BLaER1 (cell line): ENCODE measurements at regions not wholly inside any gene's neighbourhood (a gene's known extent, or its start where the extent isn't known, plus 50 kb on each side); places are given as distances from the start of the nearest gene placed in this dataset.

ENCODE experiments used
- H3K27ac ChIP-seq: shearing (Covaris generic); formaldehyde crosslinking; 2 replicates; pipeline ENCODE4 v1.8.1; 2022
- H3K27me3 ChIP-seq: shearing (Covaris generic); formaldehyde crosslinking; 2 replicates; pipeline ENCODE4 v1.8.1; 2022
- H3K36me3 ChIP-seq: shearing (Covaris generic); formaldehyde crosslinking; 2 replicates; pipeline ENCODE4 v1.8.1; 2022
- H3K4me1 ChIP-seq: shearing (Covaris generic); formaldehyde crosslinking; 2 replicates; pipeline ENCODE4 v1.8.1; 2022
- H3K4me2 ChIP-seq: shearing (Covaris generic); formaldehyde crosslinking; 2 replicates; pipeline ENCODE4 v1.8.1; 2022
- H3K4me3 ChIP-seq: shearing (Covaris generic); formaldehyde crosslinking; 2 replicates; pipeline ENCODE4 v1.8.1; 2022
- H3K9ac ChIP-seq: shearing (Covaris generic); formaldehyde crosslinking; 2 replicates; pipeline ENCODE4 v1.8.1; 2022
- H3K9me3 ChIP-seq: shearing (Covaris generic); formaldehyde crosslinking; 2 replicates; pipeline ENCODE4 v1.8.1; 2022
- H4K20me1 ChIP-seq: shearing (Covaris generic); formaldehyde crosslinking; 2 replicates; pipeline ENCODE4 v1.8.1; 2022
- Cebpa-rat ChIP-seq: shearing (Covaris generic); IDR thresholded peaks from 2 replicates; pipeline ENCODE4 v1.8.1; 2022

DNA sequence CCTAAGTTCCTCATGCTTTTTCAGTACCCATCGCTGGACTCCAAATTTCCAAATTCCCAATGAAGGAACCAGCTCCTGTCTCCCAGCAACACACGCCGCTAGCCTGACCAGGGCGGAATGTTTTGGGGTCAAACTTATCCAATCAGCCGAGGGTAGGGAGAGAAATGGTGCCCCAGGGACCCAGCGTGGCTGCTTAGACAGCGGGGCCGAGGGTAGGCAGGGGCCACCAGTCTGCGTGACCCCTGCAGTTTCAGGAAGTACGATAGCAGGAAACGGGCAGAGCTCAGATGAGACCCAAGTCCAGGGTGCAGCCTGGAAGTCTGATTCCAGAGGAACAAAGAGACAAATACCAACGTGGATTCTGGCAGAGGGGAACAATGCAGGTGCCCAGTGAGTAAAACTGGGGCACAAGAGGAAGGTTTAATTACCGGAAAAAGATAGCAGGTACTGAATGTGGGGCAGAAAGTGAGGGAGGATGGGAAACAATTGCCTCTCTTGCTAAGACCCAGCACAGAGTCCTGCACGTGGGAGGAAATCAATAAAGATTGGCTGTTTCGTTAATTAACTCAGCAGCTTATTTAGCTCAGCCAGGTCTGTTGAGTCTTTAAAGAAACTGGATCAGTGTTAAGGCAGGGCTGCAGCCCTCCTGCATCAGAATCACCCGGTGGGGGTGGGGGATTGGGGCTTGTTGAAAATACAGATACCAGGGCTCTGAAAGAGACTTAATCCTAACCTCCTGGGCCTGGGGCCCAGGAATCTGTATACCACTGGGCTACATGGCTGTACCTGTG, 50.4 kb upstream of the NFE2L3 start:
- no peaks in the 10 kb centered on the region for H3K27me3 ChIP-seq
- no peaks in the 10 kb centered on the region for H4K20me1 ChIP-seq
- peak overlapping the region; percentile 80 for H3K4me2 ChIP-seq
- TF ChIP-seq Cebpa-rat = no peak
- peak overlapping the region; percentile 48 for H3K4me3 ChIP-seq
- no peaks in the 10 kb centered on the region for H3K9me3 ChIP-seq
- 0 out of 2 replicates have a peak overlapping the region, but pooled peaks have one; percentile 36 for H3K9ac ChIP-seq
- peak overlapping the region; percentile 59 for H3K27ac ChIP-seq
- no peaks in the 10 kb centered on the region for H3K36me3 ChIP-seq
- H3K4me1 ChIP-seq = peaks cover 14% of the 10 kb centered on the region

DNA sequence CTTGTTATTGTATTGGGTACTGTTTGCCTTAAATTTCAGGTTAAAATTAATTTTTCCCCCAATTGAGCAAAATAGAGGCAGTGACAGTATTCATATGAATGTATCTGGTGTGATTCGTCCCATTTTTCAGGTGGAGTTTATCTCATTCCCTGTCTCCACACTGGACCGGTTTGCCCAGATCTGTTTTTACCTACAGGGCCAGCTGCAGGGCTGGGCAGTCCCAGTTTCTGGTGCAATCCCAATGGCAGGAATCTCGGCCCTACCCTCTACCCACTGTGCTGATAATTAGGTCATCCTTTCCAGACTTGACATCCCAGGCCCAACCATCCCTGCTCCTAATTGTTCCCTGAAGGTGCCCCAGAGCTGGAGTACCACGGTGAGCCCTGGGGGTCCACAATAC, 49.8 kb upstream of the NFE2L3 start:
- Histone ChIP-seq H3K27ac (no peak overlapping the region), H4K20me1 (no peaks in the 10 kb centered on the region), H3K4me3 (no peak overlapping the region; the same call in 1 of the 2 replicates), H3K4me2 (peak overlapping the region; percentile 80), H3K4me1 (peaks cover 14% of the 10 kb centered on the region), H3K9ac (no peak overlapping the region), H3K27me3 (no peaks in the 10 kb centered on the region), H3K36me3 (no peaks in the 10 kb centered on the region), H3K9me3 (no peaks in the 10 kb centered on the region)
- TF ChIP-seq Cebpa-rat = no peak
